ENCODE measurements at regions not wholly inside any gene's neighbourhood (a gene's known extent, or its start where the extent isn't known, plus 50 kb on each side); places are given as distances from the start of the nearest gene placed in this dataset.

- TF ChIP-seq GATA3 (IDR thresholded peaks at IDR 0.05; ENCODE audit: low read depth, low read length) = no peak
- TF ChIP-seq GATA2 (IDR thresholded peaks at IDR 0.05; ENCODE audit: low read depth, low read length) = no peak
These were observed 303.3 kb downstream of the BRD1 start for GRCh38 chr22:49524362-49524761.
